ENCODE measurements at regions not wholly inside any gene's neighbourhood (a gene's known extent, or its start where the extent isn't known, plus 50 kb on each side); places are given as distances from the start of the nearest gene placed in this dataset.
A peak's percentile ranks its signal among the peaks of the same experiment; 100 is the strongest.

DNA sequence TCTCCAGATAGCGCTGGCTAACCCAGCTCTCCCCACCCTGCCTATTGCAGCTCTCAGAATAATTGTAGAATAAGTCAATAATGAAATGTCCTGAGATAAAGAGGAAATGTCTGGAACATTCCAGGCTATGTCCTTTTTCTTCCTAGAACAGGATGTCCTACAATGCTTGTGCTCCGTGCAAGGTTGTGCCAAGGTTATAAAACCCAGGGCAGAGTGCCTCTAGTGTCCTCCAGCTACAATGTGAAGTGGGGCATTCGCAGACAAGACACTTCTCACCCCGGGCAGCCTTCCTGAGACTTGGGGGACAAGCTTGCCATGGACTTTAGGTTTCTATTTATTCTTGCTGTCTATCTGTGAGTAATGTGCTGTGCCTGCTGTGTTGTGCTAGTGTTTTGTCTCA is 900.6 kb downstream of the TUSC7 start:
- TF ChIP-seq, protein P1, sequence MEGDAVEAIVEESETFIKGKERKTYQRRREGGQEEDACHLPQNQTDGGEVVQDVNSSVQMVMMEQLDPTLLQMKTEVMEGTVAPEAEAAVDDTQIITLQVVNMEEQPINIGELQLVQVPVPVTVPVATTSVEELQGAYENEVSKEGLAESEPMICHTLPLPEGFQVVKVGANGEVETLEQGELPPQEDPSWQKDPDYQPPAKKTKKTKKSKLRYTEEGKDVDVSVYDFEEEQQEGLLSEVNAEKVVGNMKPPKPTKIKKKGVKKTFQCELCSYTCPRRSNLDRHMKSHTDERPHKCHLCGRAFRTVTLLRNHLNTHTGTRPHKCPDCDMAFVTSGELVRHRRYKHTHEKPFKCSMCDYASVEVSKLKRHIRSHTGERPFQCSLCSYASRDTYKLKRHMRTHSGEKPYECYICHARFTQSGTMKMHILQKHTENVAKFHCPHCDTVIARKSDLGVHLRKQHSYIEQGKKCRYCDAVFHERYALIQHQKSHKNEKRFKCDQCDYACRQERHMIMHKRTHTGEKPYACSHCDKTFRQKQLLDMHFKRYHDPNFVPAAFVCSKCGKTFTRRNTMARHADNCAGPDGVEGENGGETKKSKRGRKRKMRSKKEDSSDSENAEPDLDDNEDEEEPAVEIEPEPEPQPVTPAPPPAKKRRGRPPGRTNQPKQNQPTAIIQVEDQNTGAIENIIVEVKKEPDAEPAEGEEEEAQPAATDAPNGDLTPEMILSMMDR (IDR thresholded peaks at IDR 0.05): no peak
- TF ChIP-seq POLR2AphosphoS5 (IDR thresholded peaks at IDR 0.05) (peak; percentile 88), POLR2A (IDR thresholded peaks at IDR 0.05) (no peak)

Measured in prostate gland (tissue), 2 donors.